ENCODE measurements at regions not wholly inside any gene's neighbourhood (a gene's known extent, or its start where the extent isn't known, plus 50 kb on each side); places are given as distances from the start of the nearest gene placed in this dataset.

GRCh38 chr13:73908809-73909208 is 225.4 kb downstream of the KLF12 start:
- no peak overlapping the region for H3K4me3 ChIP-seq (ENCODE audit: low read depth, low read length)
- TF ChIP-seq CTCF (IDR thresholded peaks at IDR 0.05; ENCODE audit: borderline replicate concordance, insufficient read depth, low read depth, low read length): no peak

DNA sequence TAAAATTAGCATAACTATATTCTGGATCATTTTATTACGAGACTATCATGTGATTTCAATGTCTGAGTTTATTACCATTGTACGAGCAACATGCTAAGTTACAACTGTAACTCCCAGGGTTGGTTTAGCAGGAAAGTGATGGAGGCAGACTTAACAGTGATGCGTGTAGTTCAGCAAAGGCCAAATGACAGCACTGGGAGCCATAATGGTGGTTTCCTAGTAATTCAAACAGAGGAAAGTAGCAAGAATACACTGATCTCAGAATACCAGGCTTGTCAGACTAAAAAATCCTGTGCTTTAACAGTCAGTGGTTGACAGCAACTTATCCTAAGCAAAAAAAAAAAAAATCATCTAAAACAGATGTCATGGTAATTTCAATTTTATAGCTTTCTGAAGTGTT is 229.6 kb downstream of the KLF12 start:
- TF ChIP-seq CTCF (IDR thresholded peaks at IDR 0.05; ENCODE audit: borderline replicate concordance, insufficient read depth, low read depth, low read length): no peak
- H3K4me3 ChIP-seq (ENCODE audit: low read depth, low read length): no peak overlapping the region

DNA sequence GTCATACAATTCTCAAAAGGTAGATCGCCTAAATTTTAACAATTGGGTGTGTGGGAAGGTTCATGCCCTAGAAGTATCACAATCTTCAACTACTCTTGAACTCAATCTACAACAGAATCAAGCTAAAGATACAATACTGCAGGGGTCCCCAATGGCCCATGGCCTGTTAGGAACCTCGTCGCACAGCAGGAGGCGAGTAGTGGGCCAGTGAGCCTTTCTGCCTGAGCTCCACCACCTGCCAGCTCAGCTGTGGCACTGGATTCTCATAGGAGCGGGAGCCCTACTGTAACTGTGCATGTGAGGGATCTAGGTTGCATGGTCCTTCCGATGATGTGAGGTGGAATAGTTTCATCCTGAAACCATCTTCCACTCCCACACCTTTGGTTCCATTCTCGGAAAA is 230.6 kb downstream of the KLF12 start:
- no peak overlapping the region for H3K4me3 ChIP-seq (ENCODE audit: low read depth, low read length)
- TF ChIP-seq CTCF (IDR thresholded peaks at IDR 0.05; ENCODE audit: borderline replicate concordance, insufficient read depth, low read depth, low read length): no peak

DNA sequence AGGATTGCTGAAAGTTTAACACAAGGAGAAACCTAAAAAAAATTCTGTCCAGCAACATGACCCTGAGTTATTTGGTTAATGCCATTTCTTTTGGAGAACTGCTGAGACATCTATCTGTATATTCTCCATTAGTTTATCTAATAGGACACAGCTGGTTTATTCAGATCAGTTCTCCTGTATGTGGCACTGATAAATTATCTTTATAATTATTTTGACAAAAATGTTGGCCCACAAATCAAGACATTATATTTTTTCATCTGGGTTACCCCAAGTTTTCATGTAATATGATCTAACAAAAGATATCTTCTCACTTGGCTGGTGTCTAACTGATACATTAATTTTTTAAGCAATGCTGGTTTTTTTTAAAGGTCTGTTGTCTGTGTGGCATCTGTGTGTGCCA is 231.4 kb downstream of the KLF12 start:
- no peak overlapping the region for H3K4me3 ChIP-seq (ENCODE audit: low read depth, low read length)
- TF ChIP-seq CTCF (IDR thresholded peaks at IDR 0.05; ENCODE audit: borderline replicate concordance, insufficient read depth, low read depth, low read length): no peak

GRCh38 chr13:73902296-73902695 is 231.9 kb downstream of the KLF12 start:
- no peak for TF ChIP-seq CTCF (IDR thresholded peaks at IDR 0.05; ENCODE audit: borderline replicate concordance, insufficient read depth, low read depth, low read length)
- no peak overlapping the region for H3K4me3 ChIP-seq (ENCODE audit: low read depth, low read length)

GRCh38 chr13:73901324-73902068 is 232.7 kb downstream of the KLF12 start:
- TF ChIP-seq CTCF (IDR thresholded peaks at IDR 0.05; ENCODE audit: borderline replicate concordance, insufficient read depth, low read depth, low read length): no peak
- H3K4me3 ChIP-seq (ENCODE audit: low read depth, low read length): no peak overlapping the region

GRCh38 chr13:73900591-73900990 is 233.6 kb downstream of the KLF12 start:
- no peak overlapping the region for H3K4me3 ChIP-seq (ENCODE audit: low read depth, low read length)
- no peak for TF ChIP-seq CTCF (IDR thresholded peaks at IDR 0.05; ENCODE audit: borderline replicate concordance, insufficient read depth, low read depth, low read length)

Measured in GM12875 (cell line).